AG10803 (cell line): ENCODE measurements at regions not wholly inside any gene's neighbourhood (a gene's known extent, or its start where the extent isn't known, plus 50 kb on each side); places are given as distances from the start of the nearest gene placed in this dataset.

Experiments used
- DNase-seq: peaks from one replicate; pipeline ENCODE4 v3.0.0; 2010; ENCODE audit warnings: low read depth
- H3K4me3 ChIP-seq: 2 replicates; pipeline ENCODE4 v1.5.1; 2011; ENCODE audit warnings: mild to moderate bottlenecking, low read length, control low read depth
- CTCF ChIP-seq: conservative IDR thresholded peaks from 2 replicates; pipeline ENCODE4 v1.5.1; 2011; ENCODE audit warnings: mild to moderate bottlenecking, low read length, control low read depth, inconsistent platforms

DNA sequence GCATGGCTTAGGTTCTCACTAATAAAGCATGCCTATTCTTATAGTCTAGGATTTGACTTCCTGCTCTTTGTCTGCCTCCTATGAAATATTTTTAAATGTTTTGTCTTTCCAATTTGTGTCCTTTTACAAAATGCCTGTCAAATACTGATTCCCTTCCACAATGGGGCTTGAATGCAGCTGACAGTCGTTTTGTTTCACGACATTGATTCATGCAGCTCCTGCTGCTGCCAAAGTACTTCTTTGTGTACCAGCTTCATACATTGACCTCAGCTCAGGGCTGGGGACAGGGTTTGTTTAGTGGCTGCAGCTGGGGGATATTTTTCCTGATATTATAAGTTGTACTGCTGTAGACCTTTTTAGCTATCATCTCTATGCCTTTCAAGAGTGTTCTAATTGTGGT is 371.9 kb upstream of the CHRM2 start:
- no peak overlapping the region for H3K4me3 ChIP-seq
- TF ChIP-seq CTCF, result no peak
- DNase-seq, result no peak

DNA sequence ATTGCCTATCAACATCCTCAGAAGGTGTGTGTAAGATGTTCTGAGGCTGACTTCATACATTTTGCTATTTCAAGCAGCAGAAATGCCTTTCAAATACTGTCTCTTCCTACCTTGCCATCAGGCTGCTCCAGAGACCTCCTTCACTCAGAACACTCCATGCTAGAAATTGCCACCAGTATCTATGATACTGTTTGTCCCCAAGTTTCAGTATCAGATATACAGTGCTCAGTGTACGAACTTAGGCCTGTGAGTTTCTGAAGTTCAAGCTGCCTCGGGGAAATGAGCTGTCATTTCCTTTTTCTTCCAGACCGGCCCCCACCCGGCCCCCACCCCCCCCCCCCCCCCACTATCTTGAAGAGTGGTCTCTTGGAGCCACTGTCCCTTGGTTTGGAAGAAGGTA is 373.4 kb upstream of the CHRM2 start:
- no peak for DNase-seq
- H3K4me3 ChIP-seq, result no peak overlapping the region
- no peak for TF ChIP-seq CTCF

- no peak overlapping the region for H3K4me3 ChIP-seq
- no peak for TF ChIP-seq CTCF
- DNase-seq, result no peak
These were observed 376.1 kb upstream of the CHRM2 start for GRCh38 chr7:136492366-136492765.

DNA sequence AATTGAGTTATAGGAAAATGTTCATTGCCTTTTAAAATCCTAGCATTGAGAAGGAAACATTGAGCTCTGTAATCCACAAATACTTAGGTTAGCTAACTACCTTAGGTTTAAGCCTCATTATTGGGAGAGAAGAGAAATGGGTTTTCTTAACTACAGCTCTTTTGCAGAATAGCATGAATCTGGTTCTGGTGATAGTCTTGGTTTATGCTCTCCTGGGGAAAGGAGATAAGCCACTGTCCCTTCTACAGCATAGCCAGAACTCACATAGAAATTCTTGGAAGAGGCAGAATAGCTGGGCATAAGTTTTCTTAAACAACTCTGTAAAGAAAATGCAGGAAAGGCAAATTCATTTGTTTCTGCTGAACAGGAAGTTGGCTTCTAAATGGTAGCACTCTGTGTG is 378.6 kb upstream of the CHRM2 start:
- TF ChIP-seq CTCF, result no peak

DNA sequence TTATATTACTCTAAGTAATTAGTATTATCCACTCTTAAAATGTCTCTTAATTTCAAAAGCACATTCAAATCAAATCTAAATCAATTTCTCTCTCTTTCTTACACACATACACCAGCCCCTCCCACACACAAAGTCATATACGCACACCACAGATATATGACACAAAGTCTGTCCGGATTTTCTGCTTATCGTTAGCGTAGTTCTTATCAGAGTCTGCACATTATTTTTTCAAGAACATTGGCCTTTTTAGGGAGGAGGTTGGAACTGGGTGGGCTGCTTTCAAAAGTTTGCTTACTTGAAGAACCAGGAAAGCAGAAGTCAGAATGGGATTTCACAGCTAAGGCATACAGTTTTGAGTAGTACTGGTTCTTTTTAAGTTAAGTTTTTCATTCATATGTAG is 387.6 kb upstream of the CHRM2 start:
- no peak for TF ChIP-seq CTCF
- no peak overlapping the region for H3K4me3 ChIP-seq
- DNase-seq, result no peak

More for the DNA sequence above, 378.6 kb upstream of the CHRM2 start:
- DNase-seq, result no peak
- H3K4me3 ChIP-seq, result no peak overlapping the region

GRCh38 chr7:136479922-136480321 is 388.5 kb upstream of the CHRM2 start:
- TF ChIP-seq CTCF, result no peak
- no peak overlapping the region for H3K4me3 ChIP-seq
- no peak for DNase-seq

GRCh38 chr7:136470179-136470578 is 398.3 kb upstream of the CHRM2 start:
- TF ChIP-seq CTCF, result no peak
- H3K4me3 ChIP-seq, result no peak overlapping the region

More at GRCh38 chr7:136470179-136470578, 398.3 kb upstream of the CHRM2 start:
- DNase-seq, result no peak
